GM21447 (cell line): ENCODE measurements at regions not wholly inside any gene's neighbourhood (a gene's known extent, or its start where the extent isn't known, plus 50 kb on each side); places are given as distances from the start of the nearest gene placed in this dataset.
"Not testable (repeated sequence)": the region's sequence is repeated elsewhere in the genome, so short reads cannot be mapped to it uniquely, and the experiment has no call there.

ENCODE experiments used
- ATAC-seq: cut with Tn5 transposase; IDR thresholded peaks from one replicate; pipeline ENCODE4 v1.9.1; 2021; ENCODE audit not compliant: unreplicated experiment

DNA sequence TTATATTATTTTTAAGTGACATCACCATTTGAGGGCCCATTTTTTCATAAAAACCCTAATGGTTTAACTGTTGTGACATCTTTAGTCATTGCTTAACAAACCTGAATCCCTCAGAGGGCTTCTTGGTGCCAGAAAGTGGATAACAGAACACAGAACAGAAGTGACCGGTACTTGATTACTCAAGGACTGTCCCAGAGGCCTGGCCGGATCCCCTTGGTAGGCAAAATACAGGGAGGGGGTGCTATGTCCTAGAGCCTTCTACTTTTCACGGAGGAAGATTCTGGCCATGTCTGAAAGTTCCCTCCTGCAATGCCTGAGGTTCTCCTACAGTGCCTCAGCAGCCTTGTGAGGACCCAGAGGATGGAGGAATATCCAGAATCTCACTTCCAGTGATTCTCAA lies 94.3 kb upstream of the DCLK2 start:
- ATAC-seq: no peak

DNA sequence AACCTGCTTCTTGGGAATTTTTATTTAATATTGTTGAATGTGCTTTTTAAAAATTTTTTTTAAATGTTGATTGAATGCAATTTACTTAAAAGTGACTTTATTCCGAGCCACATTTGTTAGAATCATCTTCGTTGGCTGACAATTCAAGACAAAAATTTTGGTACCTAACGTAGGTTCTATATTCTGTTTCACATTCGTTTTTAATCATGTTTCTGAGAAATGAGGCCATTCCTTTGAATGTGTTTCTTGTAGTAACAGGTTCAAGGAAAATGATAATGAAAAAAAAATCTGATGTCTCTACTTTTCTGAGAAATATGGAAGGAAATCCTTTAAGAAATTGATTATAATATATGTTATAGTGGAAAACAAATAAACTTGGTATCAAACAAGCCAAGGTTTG lies 92.3 kb upstream of the DCLK2 start:
- no peak for ATAC-seq

DNA sequence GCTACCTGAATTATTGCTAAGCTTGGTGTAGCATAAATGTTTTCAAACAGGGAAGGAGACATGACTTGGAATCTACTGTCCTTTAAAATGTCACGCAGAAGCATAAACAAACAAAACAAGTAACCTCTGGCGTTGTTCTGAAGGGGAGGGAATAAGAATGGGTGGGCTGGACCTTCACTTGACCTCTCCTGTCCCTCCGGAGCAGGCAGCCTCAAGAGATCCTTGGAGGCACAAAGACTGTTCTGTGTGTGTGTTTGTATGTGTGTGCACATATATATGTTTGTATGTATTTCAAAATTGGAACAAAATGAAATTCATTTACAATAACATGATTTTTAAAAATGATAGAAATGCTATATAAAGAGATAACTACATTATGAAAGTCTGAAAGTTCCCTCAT lies 91.3 kb upstream of the DCLK2 start:
- no peak for ATAC-seq

DNA sequence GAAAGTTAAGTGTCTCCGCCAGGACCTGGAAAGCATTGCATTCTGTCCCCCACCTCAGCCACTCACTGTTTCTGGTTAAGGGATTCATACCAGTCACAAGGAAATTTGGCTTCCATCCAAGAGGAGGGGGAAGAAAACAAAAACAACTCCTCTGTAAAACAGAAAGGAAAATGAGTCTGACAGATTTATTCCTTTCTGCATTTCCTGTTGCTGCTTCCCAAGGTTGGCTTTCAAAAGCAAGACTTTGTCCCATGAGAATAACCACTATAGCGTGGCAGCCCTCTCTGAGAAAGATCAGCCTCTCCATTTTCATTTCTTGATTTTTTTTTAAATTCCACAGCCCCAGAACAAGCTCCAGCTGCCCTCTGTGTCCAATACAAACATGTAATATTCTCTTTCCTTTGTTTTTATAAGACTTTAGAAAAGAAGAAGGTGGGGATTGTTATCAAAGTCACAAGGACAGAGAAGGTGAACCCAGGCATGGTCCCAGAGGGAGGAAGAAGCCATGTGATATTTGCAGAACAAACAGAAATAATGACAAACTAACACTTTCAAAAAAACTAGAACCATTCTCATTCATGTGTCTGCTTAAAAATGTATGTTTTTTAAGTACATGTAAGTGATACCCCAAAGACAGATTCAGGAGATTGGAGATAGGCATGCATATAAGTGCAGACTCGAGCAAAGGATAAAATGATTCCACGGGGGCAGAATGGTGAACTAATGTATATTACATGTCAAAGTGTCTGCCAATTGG lies 90.7 kb upstream of the DCLK2 start:
- no peak for ATAC-seq

DNA sequence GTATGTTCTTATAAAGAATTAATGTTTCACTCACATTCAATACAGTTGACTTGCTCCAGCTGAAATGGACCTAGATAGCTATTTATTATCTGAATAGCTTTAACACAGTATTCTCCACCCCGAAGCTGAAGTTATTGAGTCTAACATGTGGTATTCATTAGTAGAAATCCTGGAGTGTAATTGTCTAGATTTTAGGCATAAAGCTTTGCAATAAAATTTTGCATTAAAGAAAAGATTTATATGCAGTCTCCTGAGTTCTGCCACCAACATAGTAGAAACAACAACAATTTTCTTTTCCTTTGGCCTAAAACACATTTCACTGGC lies 90.2 kb upstream of the DCLK2 start:
- ATAC-seq: no peak

DNA sequence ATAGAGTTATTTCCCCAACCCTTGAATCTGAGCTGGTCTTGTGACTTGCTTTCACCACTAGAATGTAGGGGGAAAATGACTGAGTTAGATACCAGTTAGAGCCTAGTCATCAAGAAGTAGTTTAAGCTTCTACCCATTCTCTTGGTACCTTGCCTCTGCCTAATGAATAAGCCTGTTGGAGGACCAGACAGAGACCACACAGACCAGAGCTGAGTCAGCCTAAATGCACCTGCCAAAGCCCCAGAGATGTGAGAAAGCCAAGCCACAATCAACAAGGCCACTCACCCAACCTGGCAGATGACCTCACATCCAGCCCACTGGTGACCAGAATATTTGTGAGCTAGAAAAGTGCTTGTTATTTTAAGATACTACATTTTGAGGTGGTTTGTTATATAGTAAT lies 85.2 kb upstream of the DCLK2 start:
- ATAC-seq: no peak

DNA sequence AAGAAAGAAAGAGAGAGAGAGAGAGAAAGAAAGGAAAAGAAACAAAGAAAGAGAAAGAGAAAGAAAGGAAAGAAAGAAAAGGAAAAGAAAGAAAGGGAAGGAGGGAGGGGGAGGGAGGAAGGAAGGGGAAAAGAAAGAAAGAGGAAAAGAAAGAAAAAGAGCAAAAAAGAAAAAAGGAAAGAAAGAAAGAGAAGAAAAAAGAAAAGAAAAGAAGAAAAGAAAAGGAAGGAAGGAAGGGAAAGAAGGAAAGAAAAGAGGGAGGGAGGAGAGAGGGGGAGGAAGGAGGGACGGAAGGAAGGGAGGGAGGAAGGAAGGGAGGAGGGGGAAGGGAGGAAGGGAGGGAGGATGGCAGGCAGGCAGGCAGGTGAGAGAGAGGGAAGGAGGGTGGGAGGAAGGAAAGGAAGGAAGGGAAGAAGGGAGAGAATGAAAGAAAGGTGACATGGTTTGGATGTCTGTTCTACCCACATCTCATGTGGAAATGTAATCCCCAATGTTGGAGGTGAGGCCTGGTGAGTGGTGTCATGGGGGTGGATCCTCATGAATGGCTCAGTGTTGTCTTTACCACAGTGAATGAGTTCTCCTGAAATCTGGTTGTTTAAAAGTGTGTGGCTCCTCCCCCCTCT lies 83.0 kb upstream of the DCLK2 start:
- no peak for ATAC-seq

DNA sequence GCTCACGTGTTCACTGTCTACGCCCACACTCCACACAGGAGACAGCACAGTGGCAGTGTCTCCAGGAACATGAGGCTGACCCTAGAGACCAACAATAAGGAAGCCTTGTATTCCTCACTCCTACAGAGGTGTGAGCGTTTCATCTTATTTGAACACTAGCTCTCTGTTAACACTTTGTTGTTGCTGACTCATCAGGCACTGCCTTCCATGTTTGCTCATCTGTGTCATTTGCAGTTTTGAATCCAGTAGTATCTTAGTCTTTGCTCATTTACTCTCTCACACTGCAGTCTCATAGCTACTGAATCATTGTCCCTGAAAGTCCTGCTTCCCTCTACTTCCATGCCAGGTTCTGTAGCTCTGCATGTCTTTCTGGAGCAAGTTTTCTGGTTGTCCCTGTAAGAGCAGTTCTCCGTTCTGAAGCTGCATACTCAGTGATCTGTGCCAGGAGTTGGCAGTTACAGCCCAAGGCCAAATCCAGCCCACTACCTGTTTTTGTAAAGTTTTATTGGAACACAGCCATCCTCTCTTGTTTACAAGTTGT lies 80.3 kb upstream of the DCLK2 start:
- ATAC-seq: no peak

DNA sequence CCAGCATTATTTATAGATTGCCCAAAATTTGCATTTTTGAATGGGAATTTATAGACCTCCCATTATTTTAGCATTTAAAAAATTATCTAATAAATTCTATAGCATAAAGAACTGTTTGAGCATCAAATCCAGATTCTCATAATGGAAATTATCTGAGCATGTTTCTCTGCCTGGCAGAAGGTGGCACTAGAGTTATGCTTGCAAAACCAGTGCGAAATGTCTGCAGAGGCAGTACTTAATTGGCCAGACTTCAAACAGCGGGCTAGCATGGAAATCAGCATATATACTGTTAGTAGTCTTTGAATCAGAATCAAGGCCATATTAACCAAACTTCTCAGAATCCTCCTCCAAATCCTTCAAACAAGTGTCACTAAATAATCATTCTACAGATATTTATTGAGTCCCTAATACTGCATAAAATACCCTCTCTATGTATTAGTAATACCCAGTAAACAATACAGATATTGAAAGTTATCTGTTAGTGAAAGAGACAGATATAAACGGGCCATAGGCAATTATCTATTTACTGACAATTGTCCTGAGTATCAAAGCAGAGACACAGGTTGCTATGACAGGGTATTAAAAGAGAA lies 78.7 kb upstream of the DCLK2 start:
- ATAC-seq: no peak

DNA sequence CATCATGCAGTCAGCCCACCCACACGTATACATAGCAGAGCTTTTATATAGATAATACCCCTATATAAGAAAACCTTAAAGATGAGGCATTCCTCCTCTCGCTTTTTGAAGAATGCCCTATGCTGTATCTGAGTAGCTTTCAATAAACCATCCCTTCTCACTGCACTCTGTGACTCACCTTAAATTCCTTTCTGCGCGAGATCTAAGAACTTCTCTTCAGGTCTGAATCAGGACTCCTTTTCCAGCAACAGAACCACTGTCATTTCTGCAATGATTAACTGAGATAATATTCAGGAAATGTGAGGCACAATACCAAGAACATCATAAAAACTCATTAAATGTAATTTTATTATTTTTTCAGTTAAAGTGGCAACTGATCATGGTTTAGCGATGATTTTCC lies 76.4 kb upstream of the DCLK2 start:
- no peak for ATAC-seq

DNA sequence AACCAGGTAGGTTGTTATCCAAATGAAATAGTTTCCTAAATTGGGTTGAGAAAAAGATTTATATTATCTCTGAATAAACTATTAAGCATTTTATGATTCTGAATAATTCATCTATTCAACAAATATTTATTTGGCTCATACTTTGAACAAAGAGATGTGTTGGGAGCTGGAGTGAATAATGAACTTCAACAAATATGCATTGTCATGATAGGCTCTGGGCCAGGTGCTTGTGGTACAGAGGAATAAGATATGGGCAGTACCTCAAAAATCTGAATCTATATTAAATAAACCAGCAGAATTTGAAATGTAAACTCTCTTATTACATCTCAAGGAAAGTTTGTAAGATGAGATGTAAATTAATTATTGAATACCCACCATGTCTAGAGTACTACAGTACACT lies 75.7 kb upstream of the DCLK2 start:
- no peak for ATAC-seq

DNA sequence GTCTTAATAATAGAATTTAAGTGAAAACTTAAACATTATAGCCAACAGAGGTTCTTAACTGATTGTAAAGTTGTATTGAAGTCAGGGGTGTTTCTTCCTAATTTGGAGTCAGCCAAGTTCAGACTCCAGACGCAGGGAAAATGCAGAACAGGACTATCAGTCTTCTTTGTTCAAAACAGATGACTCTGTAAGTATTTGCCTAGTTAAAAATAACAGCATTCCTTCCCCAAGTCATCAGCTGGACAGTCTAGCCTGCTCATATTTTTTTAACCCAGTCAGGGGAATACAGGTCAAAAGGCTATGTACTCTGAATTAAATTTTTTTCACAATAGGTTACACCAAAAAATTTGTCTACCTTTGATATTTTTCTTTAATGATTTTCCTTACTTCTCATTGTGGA lies 73.8 kb upstream of the DCLK2 start:
- ATAC-seq: no peak

DNA sequence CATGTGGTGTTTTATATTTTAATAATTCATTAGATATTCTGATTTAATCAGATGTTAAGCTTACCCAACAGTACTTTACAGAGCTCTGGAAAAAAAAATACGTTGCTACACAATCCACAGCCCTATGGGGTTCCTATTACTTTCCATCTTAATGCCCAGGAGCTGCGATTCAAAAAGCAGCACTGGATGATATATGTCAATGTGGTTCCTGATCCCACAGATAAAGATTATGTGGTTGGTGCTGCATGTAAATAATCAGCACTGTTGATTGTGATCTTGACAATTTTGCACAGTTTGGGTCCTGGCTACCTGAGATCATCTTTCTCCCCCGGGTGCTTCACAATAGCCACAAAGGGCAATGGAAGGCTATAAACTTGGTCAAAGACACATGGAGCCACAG lies 72.7 kb upstream of the DCLK2 start:
- no peak for ATAC-seq

DNA sequence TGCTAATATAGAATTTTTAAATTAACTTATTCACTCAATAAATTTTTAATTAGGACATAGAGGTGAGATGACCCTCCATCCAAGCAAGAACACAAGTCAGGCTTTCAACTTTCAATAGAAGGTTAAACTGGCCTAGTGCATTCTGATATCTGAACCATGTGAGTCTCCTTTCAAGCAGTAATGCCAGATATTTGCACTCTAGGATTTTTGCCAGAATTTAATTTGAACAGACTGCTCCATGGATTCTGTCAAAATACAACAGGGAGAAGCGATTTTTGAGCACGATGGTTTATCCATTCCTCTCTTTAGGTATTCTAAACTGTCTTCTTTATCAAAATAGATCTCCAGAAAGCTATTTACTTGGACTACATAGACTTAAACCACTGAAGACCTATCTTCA lies 72.0 kb upstream of the DCLK2 start:
- no peak for ATAC-seq

DNA sequence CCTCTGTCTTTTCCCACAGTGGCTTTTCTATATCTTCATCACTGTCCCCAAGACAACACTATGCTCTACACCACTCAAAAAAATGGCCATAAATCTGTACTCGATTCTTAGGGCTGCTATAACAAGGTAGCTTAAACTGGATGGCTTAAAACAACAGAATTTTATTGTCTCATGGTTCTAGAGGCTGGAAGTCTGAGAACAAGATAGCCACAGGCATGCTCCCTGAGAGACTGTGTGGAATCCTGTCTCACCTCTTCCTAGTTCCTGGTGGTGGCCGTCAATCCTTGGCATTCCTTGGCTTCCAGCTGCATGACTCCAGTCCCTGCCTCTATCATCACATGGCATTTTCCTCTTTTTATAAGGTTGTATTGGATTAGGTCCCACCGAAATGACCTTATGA lies 70.7 kb upstream of the DCLK2 start:
- no peak for ATAC-seq

DNA sequence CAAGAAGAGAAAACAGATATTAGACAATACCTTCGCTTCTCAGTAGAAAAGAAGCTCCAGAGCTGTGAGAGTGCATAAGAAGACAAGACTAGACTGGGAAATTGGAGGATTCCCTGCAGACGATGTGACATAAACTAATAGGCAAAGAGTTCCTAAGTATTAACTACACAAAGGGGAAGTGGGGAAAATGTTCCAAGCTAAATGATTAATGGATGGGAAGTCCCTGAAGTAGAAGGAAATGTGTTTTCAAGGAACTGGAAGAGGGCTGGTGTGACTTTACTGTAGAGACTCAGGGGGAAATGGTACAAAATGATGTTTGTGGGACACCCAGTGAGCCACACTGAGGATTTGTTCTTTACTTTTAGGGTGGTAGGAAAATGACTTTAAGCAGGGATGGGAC lies 69.7 kb upstream of the DCLK2 start:
- no peak for ATAC-seq

DNA sequence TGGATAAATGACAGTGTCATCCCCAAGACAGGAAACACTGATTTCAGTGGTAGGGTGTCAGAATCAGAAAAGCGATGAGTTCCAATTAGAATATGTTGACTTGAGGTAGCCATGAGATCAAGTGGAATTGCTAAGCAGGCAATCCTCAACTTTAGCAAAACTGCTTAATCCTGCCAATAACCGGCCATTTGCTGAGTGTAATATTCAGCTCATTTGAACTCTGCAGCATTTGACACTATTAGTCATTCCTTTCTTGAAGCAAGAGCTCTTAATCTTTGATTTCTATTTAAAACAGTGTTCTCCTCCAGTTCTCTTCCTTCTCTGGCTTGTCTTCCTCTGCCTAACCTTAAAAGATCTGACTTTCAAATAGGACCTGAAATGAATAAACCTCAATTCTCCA lies 68.7 kb upstream of the DCLK2 start:
- ATAC-seq: no peak

DNA sequence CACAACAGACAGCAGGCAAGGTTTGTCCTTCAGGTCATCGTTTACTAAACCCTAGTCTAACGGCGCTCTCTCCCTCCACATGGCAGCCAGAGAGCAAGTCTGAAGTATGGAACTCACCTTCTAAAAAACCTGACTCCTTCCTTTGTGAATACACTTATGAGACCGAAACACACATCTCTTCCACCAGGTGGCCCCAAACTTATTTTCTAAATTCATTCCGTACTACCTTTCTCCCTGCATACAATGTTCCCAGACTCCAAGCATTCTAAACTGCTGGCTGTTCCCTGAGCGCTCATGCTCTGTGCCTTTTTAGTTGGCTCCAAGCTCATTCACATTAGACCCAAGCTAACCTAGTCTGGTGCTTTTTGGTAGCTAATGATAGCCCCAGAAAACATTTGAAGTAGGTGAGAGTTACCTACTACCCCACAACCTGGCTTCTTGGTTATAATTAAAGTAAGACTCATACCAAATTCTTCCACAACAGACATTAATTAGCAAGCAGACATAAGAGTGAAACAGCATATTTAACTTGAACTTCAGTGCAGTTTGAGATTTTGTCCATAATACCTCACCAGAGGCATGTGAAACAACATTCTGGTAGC lies 67.6 kb upstream of the DCLK2 start:
- peak; percentile 60 for ATAC-seq

DNA sequence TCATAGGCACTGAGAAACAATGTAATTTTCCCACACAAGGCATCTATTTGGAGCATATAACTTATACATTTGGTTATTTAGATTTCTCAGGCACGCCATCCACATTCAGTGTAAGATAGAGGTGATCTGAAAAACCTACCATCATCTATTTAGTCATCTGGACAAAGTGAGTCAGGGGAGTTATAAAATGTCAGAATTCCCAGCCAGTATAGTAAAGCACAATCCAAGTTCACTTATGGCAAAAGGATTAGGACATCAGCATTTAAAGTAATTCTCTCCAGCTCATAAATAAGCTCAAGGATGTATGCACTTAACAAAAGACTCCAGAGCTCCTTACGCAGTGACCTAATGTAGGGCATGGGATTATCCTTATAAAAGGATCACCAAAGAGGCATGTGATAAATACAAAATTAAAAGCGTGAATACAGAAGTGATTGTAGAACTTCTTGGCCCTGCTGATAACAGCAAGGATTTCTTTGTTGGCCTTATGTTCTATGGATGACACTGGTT lies 65.3 kb upstream of the DCLK2 start:
- no peak for ATAC-seq

DNA sequence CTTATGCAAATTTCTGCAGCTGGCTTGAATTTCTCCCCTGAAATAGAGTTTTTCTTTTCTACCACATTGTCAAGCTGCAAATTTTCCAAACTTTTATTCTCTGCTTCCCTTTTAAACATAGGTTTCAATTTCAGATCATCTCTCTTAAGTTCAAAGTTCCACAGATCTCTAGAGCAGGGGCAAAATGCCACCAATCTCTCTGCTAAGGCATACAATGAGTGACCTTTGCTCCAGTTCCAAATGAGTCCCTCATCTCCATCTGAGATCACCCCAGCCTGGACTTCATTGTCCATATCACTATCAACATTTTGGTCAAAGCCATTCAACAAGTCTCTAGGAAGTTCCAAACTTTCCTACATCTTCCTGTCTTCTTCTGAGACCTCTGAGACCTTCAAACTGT lies 62.3 kb upstream of the DCLK2 start:
- ATAC-seq: not testable (repeated sequence)

DNA sequence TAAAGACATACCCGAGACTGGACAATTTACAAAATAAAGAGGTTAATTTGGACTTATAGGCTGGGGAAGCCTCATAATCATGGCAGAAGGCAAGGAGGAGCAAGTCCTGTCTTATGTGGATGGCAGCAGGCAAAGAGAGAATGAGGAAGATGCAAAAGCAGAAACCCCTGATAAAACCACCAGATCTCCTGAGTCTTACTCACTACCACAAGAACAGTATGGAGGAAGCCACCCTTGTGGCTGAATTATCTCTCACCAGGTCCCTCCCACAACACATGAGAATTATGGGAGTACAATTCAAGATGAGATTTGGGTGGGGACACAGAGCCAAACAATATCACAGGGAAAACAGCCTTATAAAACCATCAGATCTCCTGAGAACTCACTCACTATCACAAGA lies 61.6 kb upstream of the DCLK2 start:
- ATAC-seq: not testable (repeated sequence)

DNA sequence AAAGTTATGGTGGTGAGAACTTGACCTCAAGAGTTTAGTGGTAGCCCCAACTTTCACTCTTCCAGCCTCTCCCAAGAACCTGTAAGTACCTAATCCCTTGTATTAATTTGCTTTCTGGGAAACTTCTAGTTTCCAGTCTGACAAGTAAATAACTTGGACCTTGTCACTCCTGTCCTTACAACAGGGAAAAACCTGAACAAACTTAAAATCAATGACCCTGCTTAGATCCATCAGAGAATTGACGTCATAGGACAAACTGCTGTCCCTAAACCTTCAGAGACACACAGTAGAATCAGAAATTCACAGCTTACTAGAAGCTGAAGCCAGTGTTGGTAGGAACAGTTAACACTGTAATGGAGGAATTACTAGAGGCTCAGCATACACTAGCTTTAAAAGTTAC lies 60.0 kb upstream of the DCLK2 start:
- no peak for ATAC-seq
